ENCODE measurements at regions not wholly inside any gene's neighbourhood (a gene's known extent, or its start where the extent isn't known, plus 50 kb on each side); places are given as distances from the start of the nearest gene placed in this dataset.

DNA sequence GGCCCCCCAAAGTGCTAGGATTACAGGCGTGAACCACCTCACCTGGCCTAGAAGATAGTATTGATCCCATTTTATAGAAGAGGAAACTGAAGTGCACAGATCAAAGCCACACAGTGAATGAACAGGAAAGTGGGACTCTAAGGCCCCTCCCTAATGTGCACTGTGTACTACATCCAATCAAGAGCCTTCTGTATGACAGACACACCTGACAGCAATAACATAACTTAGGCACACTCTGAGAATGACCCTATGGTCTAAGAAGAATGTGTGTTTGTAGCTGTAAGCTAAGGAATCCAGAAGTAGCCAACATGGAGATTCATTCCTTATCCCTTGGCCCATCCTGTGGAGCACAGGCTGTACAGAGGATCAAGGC, 271.2 kb downstream of the SMARCA2 start:
- ATAC-seq (no peak), FAIRE-seq (no peak), DNase-seq (no peak)
- TF ChIP-seq, protein P1, sequence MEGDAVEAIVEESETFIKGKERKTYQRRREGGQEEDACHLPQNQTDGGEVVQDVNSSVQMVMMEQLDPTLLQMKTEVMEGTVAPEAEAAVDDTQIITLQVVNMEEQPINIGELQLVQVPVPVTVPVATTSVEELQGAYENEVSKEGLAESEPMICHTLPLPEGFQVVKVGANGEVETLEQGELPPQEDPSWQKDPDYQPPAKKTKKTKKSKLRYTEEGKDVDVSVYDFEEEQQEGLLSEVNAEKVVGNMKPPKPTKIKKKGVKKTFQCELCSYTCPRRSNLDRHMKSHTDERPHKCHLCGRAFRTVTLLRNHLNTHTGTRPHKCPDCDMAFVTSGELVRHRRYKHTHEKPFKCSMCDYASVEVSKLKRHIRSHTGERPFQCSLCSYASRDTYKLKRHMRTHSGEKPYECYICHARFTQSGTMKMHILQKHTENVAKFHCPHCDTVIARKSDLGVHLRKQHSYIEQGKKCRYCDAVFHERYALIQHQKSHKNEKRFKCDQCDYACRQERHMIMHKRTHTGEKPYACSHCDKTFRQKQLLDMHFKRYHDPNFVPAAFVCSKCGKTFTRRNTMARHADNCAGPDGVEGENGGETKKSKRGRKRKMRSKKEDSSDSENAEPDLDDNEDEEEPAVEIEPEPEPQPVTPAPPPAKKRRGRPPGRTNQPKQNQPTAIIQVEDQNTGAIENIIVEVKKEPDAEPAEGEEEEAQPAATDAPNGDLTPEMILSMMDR (IDR thresholded peaks at IDR 0.05) = no peak
- no peaks in the 10 kb centered on the region for H3K36me3 ChIP-seq
- peaks cover 0 to 6% (median 0%) of the 10 kb centered on the region in 3 donors for H3K4me1 ChIP-seq
- H3K4me3 ChIP-seq = no peak overlapping the region
- no peak overlapping the region for H3K27ac ChIP-seq
- WGBS, 2 donors = 89 to 93% methylated on average over 1 of the region's 1 CpG
- no peaks in the 10 kb centered on the region for H3K9me3 ChIP-seq
- intact Hi-C loops (cut with DNase I) = no loop called here
- H3K27me3 ChIP-seq = no peaks in the 10 kb centered on the region

DNA sequence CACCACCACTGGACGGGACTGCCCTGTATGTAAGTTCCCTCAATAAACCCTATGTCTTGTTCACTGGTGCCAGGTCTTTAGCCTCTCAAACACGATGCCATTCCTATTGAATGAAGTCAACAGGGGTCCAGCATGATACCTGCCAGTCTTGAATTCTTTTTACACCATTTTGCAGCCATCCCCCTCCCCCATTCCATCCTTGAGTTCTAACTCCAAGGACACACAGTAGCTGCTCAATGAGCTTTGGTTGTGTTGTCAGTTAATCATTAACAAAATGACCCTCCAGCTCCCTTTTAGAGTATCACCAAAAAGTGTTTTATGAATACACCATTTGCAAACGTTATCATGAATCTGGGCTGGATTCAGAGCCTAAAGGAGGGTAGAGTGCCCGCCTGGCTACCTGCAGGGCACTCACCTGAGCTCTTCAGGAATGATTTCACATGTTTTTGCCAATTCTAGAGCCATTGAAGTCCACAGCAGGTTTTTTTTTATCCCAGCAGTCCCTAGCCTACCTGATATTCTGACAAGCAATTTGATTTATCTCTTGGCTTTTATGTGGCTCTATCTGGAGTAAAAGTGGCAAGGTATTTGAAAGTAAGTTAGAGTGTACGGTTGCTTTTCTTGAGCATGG, 271.8 kb downstream of the SMARCA2 start:
- peaks cover 0 to 8% (median under 1%) of the 10 kb centered on the region in 3 donors for H3K4me1 ChIP-seq
- no peak overlapping the region for H3K4me3 ChIP-seq
- FAIRE-seq (no peak), ATAC-seq (peak in 3 of 4 donors; percentile 24 to 57 (median 56)), DNase-seq (no peak)
- intact Hi-C loops (cut with DNase I) = no loop called here
- H3K27ac ChIP-seq = no peak overlapping the region
- H3K27me3 ChIP-seq = no peaks in the 10 kb centered on the region
- H3K36me3 ChIP-seq = no peaks in the 10 kb centered on the region
- TF ChIP-seq, protein P1 (IDR thresholded peaks at IDR 0.05) = no peak
- 53 to 54% methylated on average over 5 of the region's 5 CpGs for WGBS, 2 donors
- H3K9me3 ChIP-seq = no peaks in the 10 kb centered on the region

GRCh38 chr9:2288309-2288708, 273.2 kb downstream of the SMARCA2 start:
- H3K4me3 ChIP-seq = no peak overlapping the region
- TF ChIP-seq, protein P1 (IDR thresholded peaks at IDR 0.05) = no peak
- FAIRE-seq = no peak
- DNase-seq = no peak
- no peaks in the 10 kb centered on the region for H3K9me3 ChIP-seq
- peaks cover 0 to 10% (median 7%) of the 10 kb centered on the region in 3 donors for H3K4me1 ChIP-seq
- WGBS, 2 donors = 95 to 96% methylated on average over 7 of the region's 7 CpGs
- H3K36me3 ChIP-seq = no peaks in the 10 kb centered on the region
- no peak overlapping the region for H3K27ac ChIP-seq
- intact Hi-C loops (cut with DNase I) = no loop called here
- no peak for ATAC-seq
- H3K27me3 ChIP-seq = no peaks in the 10 kb centered on the region

DNA sequence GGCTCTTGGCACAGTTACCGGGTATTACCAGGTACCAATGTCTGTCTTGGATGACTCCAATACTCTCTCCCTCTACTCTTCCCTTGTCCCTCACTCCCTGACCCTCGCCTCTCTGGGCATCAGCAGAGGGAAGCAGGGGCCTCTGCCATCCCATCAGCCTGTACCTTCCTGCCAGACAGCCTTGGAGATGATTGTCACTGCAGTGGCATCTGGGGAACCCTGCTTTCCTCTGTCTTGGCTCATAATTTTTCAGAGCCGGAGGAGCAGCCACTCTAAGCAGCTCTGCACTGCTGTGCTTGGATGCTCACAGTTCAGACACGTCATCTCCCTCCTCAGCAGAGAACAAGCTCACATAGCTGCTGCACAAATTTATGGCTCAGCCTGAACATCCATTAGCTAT, 274.1 kb downstream of the SMARCA2 start:
- TF ChIP-seq, protein P1 (IDR thresholded peaks at IDR 0.05) = no peak
- no peak for FAIRE-seq
- Histone ChIP-seq H3K9me3 (no peaks in the 10 kb centered on the region), H3K4me3 (no peak overlapping the region), H3K36me3 (no peaks in the 10 kb centered on the region), H3K4me1 (peaks cover 0 to 10% (median 7%) of the 10 kb centered on the region in 3 donors), H3K27ac (no peak overlapping the region), H3K27me3 (no peaks in the 10 kb centered on the region)
- no peak for ATAC-seq
- WGBS, 2 donors = 90 to 97% methylated on average over 4 of the region's 4 CpGs
- DNase-seq = no peak
- intact Hi-C loops (cut with DNase I) = no loop called here

DNA sequence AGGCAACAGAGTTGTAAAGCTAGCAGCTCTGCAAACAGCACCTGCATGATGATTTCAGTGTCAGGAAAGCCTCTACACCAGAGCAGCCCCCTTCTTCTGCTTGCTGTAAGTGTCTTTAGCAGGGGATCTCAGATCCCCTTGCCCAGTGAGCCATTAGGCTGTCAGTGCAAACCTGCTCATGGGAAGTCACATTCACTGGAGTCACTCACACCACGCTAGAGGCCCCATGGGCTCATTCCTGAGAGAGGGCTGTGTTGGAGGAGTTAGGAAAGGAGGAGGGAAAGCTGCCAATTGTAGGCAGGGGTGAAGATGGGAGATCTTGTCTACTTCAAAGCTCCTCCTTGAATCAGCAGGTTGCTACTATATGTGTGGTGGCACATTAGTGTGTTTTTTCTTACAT, 275.2 kb downstream of the SMARCA2 start:
- ATAC-seq = no peak
- H3K27ac ChIP-seq = no peak overlapping the region
- H3K27me3 ChIP-seq = no peaks in the 10 kb centered on the region
- FAIRE-seq = no peak
- no peaks in the 10 kb centered on the region for H3K9me3 ChIP-seq
- no peaks in the 10 kb centered on the region for H3K36me3 ChIP-seq
- no peak overlapping the region for H3K4me3 ChIP-seq
- 88 to 91% methylated on average over 1 of the region's 1 CpG for WGBS, 2 donors
- TF ChIP-seq, protein P1 (IDR thresholded peaks at IDR 0.05) = no peak
- H3K4me1 ChIP-seq = peaks cover 0 to 10% (median 7%) of the 10 kb centered on the region in 3 donors
- no peak for DNase-seq
- intact Hi-C loops (cut with DNase I) = no loop called here

Measured in pancreas (tissue), 10 donors.